GM12875 (cell line): ENCODE measurements at regions not wholly inside any gene's neighbourhood (a gene's known extent, or its start where the extent isn't known, plus 50 kb on each side); places are given as distances from the start of the nearest gene placed in this dataset.
"Not testable (repeated sequence)": the region's sequence is repeated elsewhere in the genome, so short reads cannot be mapped to it uniquely, and the experiment has no call there.

Experiments
- H3K4me3 ChIP-seq: one replicate; pipeline ENCODE4 v1.5.1; 2011; ENCODE audit warnings: low read depth, low read length, control low read depth
- TF ChIP-seq, protein P1 (sequence below): IDR thresholded peaks from 2 replicates; pipeline ENCODE4 v1.5.1; 2011; ENCODE audit warnings: low read depth, mild to moderate bottlenecking, control low read depth, inconsistent platforms, low read length, moderate library complexity, borderline replicate concordance; ENCODE audit not compliant: insufficient read depth

DNA sequence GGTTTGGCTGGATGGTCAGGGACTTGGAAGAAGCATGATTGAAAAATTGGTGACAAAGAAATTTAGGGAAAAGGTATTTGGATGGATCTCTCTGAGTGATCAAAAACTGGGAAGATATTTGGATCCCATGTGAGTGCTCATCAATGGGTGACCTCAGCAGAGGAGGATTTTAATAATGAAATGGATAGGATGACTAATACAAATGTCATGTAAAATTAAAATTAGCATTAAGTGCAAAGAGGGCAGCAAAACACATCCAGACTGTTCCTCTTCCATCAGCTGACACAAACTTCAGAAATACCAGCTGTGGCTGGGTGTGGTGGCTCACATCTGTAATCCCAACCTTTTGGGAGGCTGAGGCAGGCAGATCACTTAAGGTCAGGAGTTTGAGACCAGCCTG lies 151.7 kb downstream of the THBS2 start:
- no peak overlapping the region for H3K4me3 ChIP-seq
- TF ChIP-seq, protein P1, sequence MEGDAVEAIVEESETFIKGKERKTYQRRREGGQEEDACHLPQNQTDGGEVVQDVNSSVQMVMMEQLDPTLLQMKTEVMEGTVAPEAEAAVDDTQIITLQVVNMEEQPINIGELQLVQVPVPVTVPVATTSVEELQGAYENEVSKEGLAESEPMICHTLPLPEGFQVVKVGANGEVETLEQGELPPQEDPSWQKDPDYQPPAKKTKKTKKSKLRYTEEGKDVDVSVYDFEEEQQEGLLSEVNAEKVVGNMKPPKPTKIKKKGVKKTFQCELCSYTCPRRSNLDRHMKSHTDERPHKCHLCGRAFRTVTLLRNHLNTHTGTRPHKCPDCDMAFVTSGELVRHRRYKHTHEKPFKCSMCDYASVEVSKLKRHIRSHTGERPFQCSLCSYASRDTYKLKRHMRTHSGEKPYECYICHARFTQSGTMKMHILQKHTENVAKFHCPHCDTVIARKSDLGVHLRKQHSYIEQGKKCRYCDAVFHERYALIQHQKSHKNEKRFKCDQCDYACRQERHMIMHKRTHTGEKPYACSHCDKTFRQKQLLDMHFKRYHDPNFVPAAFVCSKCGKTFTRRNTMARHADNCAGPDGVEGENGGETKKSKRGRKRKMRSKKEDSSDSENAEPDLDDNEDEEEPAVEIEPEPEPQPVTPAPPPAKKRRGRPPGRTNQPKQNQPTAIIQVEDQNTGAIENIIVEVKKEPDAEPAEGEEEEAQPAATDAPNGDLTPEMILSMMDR = no peak

DNA sequence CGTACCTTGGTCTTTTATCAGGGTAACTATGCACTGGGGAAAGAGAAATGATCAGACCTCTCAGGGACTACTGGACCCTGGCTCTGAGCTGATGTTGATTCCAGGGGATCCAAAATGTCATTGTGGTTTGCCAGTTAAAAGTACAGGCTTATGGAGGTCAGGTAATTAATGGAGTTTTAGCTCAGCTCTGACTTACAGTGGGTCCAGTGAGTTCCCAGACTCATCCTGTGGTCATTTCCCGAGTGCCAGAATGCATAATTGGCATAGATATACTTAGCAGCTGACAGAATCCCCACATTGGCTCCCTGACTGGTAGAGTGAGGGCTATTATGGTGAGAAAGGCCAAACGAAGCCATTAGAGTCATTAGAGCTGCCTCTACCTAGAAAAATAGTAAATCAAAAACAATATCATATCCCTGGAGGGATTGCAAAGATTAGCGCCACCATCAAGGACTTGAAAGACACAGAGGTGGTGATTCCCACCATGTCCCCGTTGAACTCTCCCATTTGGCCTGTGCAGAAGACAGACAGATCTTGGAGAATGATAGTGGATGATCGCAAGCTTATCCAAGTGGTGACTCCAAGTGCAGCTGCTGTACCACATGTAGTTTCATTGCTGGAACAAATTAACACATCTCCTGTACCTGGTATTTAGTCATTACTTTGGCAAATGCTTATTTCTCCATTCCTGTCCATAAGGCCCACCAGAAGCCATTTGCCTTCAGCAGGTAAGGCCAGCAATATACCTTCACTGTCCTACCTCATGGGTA lies 152.4 kb downstream of the THBS2 start:
- H3K4me3 ChIP-seq = no peak overlapping the region
- TF ChIP-seq, protein P1 = no peak

DNA sequence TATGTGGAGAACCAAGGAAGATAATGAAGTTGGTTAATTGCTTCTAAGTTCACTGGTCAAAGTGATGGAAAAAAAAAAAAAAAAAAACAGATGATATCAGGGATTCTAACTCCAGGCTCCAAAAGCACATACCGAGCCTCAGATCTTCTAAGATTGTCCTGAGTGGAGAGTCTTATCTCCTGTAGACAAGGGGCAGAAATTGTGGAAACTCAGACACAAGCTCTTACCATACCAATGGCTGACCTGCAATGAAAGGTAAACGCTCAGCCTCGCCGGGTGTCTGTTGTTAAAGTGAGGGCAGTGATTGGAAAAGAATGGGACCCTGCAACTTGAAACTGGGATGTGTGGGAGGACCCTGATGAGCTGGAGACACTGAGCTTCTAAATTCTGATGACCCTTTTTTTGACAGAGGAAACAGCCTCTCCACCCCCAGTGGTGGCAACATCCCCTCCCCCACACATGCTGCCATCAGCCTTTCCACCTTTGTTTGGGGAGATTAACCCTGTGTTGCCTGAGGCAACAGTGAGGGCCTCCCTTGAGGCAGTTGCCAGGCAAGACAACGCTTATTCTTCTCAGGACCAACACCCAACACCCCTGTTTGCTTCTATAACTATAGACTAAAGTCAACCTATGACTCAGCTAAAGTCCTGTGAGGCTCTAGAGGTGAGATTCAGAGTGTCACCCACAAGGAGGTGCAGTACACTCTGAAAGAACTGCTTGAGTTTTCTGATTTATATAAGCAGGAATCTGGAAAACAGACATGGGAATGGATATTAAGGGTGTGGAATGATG lies 154.0 kb downstream of the THBS2 start:
- TF ChIP-seq, protein P1 = no peak
- no peak overlapping the region for H3K4me3 ChIP-seq

DNA sequence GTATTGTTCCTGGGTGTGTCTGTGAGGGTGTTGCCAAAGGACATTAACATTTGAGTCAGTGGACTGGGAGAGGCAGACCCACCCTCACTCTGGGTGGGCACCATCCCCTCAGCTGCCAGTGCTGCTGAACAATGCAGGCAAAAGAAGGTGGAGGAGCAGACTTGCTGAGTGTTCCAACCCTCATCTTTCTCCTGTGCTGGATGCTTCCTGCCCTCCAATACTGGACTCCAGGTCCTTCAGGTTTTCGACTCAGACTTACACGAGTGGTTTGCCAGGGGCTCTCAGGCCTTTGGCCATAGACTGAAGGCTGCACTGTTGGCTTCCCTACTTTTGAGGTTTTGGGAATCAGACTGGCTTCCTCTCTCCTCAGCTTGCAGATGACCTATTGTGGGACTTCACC lies 155.0 kb downstream of the THBS2 start:
- H3K4me3 ChIP-seq = not testable (repeated sequence)

GRCh38 chr6:169098116-169098515 lies 155.5 kb downstream of the THBS2 start:
- TF ChIP-seq, protein P1 = no peak

DNA sequence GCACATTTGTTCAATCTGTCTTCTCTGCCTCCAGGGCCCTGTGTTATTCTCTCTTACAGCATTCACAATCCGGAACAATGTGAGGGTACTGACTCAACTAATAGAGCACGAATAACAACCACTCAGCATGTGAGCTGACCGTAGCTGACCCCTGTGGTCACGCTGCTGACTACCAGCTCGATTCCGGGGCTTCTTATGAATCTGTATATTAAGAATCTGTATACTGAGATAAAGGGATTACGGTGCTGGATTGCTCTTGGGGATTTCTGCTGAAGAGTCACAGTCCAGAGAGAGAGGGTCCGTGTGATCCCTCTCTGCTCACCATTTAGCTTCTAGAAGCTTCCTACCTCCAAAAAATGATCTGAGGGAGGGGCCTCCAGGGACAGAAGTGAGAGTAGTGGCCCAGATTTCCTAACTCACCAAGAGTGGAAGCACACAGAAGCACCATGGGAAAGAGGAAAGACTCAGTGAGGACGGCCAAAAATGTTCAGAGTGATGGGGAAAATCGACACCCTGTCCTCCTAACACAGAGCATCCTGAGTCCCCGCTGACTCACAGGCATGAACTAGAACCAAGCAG lies 156.2 kb downstream of the THBS2 start:
- no peak overlapping the region for H3K4me3 ChIP-seq
- TF ChIP-seq, protein P1 = no peak

More at GRCh38 chr6:169098116-169098515, 155.5 kb downstream of the THBS2 start:
- no peak overlapping the region for H3K4me3 ChIP-seq

GRCh38 chr6:169096388-169096787 lies 157.3 kb downstream of the THBS2 start:
- TF ChIP-seq, protein P1 = no peak
- H3K4me3 ChIP-seq = no peak overlapping the region
